ENCODE measurements at regions not wholly inside any gene's neighbourhood (a gene's known extent, or its start where the extent isn't known, plus 50 kb on each side); places are given as distances from the start of the nearest gene placed in this dataset.

GRCh38 chr12:69028941-69029729 lies 96.2 kb upstream of the CPM start:
- Histone ChIP-seq H2BK15ac (ENCODE audit: low read length) (no peak overlapping the region), H2BK5ac (ENCODE audit: low read depth, low read length) (no peak overlapping the region), H3K9me3 (ENCODE audit: insufficient read depth in 2 of 2, low read depth in 1 of 2, low read length in 1 of 2) (no peaks in the 10 kb centered on the region), H3K23me2 (ENCODE audit: low read depth, low read length) (no peaks in the 10 kb centered on the region), H4K91ac (replicated peaks; ENCODE audit: insufficient read length, low read length) (no peak overlapping the region), H3K4me1 (replicated peaks in 1 of 4; ENCODE audit: control insufficient read depth in 3 of 4, insufficient read depth in 4 of 4, low read length in 3 of 4) (no peaks in the 10 kb centered on the region), H3K36me3 (ENCODE audit: control insufficient read depth in 2 of 4, insufficient read depth in 4 of 4, low read length in 3 of 4) (no peaks in the 10 kb centered on the region), H3K27ac (ENCODE audit: low read depth, low read length) (no peak overlapping the region), H3K18ac (ENCODE audit: extremely low read depth, low read length) (no peak overlapping the region), H2BK12ac (ENCODE audit: low read depth, low read length) (no peak overlapping the region), H3K23ac (ENCODE audit: insufficient read length) (no peak overlapping the region), H4K5ac (ENCODE audit: insufficient read length, low read depth, low read length) (no peak overlapping the region), H3K79me1 (ENCODE audit: low read depth, low read length) (no peaks in the 10 kb centered on the region), H3K9ac (replicated peaks in 1 of 4; ENCODE audit: extremely low read depth in 1 of 4, low read depth in 3 of 4, low read length in 3 of 4) (no peak overlapping the region), H3K79me2 (ENCODE audit: control insufficient read depth in 1 of 2, insufficient read depth in 2 of 2, low read length in 2 of 2) (no peaks in the 10 kb centered on the region), H3K4me3 (ENCODE audit: extremely low read depth in 1 of 4, insufficient read depth in 2 of 4, low read depth in 3 of 4, low read length in 4 of 4) (no peak overlapping the region), H2BK120ac (replicated peaks; ENCODE audit: low read depth, low read length) (no peak overlapping the region), H3K56ac (replicated peaks; ENCODE audit: insufficient read length, low read depth, low read length) (no peak overlapping the region), H3K4ac (replicated peaks; ENCODE audit: insufficient read length, low read depth, low read length) (no peak overlapping the region), H4K20me1 (replicated peaks in 1 of 2; ENCODE audit: control insufficient read depth in 1 of 2, insufficient read depth in 2 of 2, low read length in 2 of 2) (no peaks in the 10 kb centered on the region), H2BK20ac (ENCODE audit: low read length) (no peak overlapping the region), H3K27me3 (replicated peaks in 1 of 4; ENCODE audit: control insufficient read depth in 3 of 4, extremely low read depth in 1 of 4, insufficient read depth in 3 of 4, low read length in 3 of 4) (no peaks in the 10 kb centered on the region; a peak in 1 of 7 replicates), H3K4me2 (ENCODE audit: insufficient read depth in 1 of 2, low read depth in 2 of 2, low read length in 2 of 2) (no peak overlapping the region), H2AK5ac (ENCODE audit: low read depth, low read length) (no peak overlapping the region), H2AFZ (ENCODE audit: low read length) (0 out of 2 replicates have a peak overlapping the region, but pooled peaks have one; percentile 16), H4K8ac (ENCODE audit: extremely low read depth, insufficient read depth, low read length) (no peak overlapping the region), H3K14ac (ENCODE audit: insufficient read length) (no peak overlapping the region)
- DNase-seq (ENCODE audit: low read depth in 1 of 2, low spot score in 2 of 2) = no peak
- ChIA-PET POLR2A (ENCODE audit: partially characterized antibody) (no interaction called here), CTCF (ENCODE audit: partially characterized antibody) (interaction anchor here (0.7 kb wide), 1 partner anchor 41 kb away, joined by 3 read pairs; no protein-coding TSS in a partner anchor)
- 93% methylated on average over 11 of the region's 11 CpGs; no CpG with 5 or more reads in 1 of the 2 experiments for WGBS, 2 experiments (ENCODE audit: extremely low coverage in 1 of 2, insufficient coverage in 1 of 2, insufficient read length in 1 of 2, insufficient replicate concordance in 2 of 2, low coverage in 1 of 2, low lambda C conversion rate in 2 of 2, missing lambda C conversion rate in 1 of 2)
- no peak for TF ChIP-seq EZH2 (IDR thresholded peaks at IDR 0.05; ENCODE audit: low read depth, low read length, severe bottlenecking)
- no peak for TF ChIP-seq SRF (IDR thresholded peaks at IDR 0.05; ENCODE audit: low read depth, low read length)
- no peak for TF ChIP-seq RFX5 (IDR thresholded peaks at IDR 0.05; ENCODE audit: borderline replicate concordance, low read depth, low read length)
- no peak for TF ChIP-seq BCL11A (IDR thresholded peaks at IDR 0.05; ENCODE audit: low read depth in 2 of 2, low read length in 2 of 2)
- no peak for TF ChIP-seq CREB1 (IDR thresholded peaks at IDR 0.05)
- no peak for TF ChIP-seq TAF7 (optimal IDR thresholded peaks at IDR 0.05; ENCODE audit: borderline replicate concordance, low read depth, low read length)
- TF ChIP-seq RNF2 (IDR thresholded peaks at IDR 0.05; ENCODE audit: borderline replicate concordance, low read depth, low read length, missing control alignments, poor library complexity, severe bottlenecking) = no peak
- TF ChIP-seq PHF8 (conservative IDR thresholded peaks at IDR 0.05; ENCODE audit: low read depth, low read length) = no peak
- TF ChIP-seq KDM1A (IDR thresholded peaks at IDR 0.05; ENCODE audit: borderline replicate concordance, low read length) = no peak
- FAIRE-seq = no peak
